T-helper 1 cell (primary cell): ENCODE measurements at regions not wholly inside any gene's neighbourhood (a gene's known extent, or its start where the extent isn't known, plus 50 kb on each side); places are given as distances from the start of the nearest gene placed in this dataset.
A peak's percentile ranks its signal among the peaks of the same experiment; 100 is the strongest.

Experiments used
- DNase-seq, 5 donors: peaks; one replicate each; pipeline ENCODE4 v3.0.0-alpha.2; 2012 to 2020

DNA sequence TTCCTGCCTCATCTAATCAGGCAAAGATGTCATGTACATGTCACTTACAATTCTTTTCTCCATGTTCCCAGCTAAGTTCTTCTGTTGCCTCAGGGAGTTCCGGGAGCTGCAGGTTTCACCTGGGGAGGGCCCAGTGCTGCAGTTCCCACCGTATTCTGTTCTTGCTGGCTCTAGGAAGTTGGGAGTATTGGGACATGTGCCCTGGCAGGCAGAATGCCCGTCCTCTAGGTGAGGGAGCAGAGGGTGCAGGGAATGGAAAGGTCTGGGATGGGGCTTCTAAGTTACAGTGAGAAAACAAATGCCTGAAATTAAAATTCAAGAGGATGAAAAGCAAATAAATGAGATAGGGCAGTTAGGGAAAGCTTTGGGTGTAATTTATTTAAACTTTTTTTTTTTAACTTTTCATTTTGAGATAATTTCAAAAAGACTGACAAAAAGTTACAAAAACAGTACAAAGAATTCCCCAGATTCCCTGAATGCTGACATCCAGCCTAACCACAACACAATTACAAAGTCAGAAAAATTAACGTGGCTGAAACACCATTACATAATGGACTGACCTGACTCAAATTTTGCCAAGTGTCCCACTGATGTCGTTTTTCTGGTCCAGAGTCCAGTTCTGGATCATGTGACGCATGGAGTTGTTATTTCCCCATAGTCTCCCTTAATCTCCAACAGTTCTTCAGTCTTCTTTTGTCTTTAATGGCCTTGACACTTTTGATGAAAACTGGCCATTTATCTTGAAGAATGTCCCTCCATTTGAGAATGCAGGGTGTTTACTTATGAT, 187.2 kb upstream of the MYL2 start:
- no peak for DNase-seq

DNA sequence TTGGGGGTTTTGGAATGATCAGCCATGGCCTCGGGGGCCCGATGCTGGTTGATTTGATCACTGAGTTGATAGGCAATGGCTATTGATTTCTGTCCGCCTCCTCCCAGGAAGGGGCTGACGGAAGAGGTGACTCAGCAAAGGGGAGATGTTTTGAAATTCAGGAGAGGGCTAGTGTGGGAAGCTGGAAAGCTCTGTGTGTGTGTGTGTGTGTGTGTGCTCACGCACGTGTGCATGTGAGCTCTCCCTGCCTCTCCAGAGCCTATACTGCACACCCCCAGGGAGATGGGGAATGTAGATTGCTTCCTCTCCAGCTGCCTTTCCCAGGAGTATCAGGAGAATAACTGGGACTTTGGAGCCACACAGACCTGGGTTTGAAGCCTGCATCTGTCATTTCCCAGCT, 184.9 kb upstream of the MYL2 start:
- DNase-seq = no peak

GRCh38 chr12:111103583-111103982, 183.2 kb upstream of the MYL2 start:
- DNase-seq = no peak

- no peak for DNase-seq
Observed at GRCh38 chr12:111102102-111102739, 181.8 kb upstream of the MYL2 start.

GRCh38 chr12:111101003-111101402, 180.6 kb upstream of the MYL2 start:
- no peak for DNase-seq

GRCh38 chr12:111100554-111100953, 180.2 kb upstream of the MYL2 start:
- DNase-seq = no peak

DNA sequence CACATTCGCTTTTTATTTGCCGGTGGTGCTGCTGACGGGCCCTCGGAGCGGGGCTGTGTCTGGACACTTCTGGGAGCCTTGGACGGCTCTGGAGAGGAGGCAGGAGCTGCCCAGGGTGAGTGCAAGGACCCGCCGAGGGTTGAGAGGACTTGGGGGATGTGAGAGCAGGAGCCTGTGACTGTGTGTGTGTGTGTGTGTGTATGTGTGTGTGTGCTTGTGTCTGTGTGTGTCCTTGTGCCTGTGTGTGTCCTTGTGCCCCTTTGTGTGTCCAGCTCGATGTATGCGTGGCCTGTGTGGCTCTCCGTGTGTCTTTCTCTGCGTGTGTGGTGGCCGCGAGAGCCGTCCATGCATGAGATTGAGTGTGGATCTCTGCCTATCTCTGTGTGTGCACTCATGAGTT, 179.6 kb upstream of the MYL2 start:
- DNase-seq = no peak

GRCh38 chr12:111099186-111099585, 178.8 kb upstream of the MYL2 start:
- no peak for DNase-seq

DNA sequence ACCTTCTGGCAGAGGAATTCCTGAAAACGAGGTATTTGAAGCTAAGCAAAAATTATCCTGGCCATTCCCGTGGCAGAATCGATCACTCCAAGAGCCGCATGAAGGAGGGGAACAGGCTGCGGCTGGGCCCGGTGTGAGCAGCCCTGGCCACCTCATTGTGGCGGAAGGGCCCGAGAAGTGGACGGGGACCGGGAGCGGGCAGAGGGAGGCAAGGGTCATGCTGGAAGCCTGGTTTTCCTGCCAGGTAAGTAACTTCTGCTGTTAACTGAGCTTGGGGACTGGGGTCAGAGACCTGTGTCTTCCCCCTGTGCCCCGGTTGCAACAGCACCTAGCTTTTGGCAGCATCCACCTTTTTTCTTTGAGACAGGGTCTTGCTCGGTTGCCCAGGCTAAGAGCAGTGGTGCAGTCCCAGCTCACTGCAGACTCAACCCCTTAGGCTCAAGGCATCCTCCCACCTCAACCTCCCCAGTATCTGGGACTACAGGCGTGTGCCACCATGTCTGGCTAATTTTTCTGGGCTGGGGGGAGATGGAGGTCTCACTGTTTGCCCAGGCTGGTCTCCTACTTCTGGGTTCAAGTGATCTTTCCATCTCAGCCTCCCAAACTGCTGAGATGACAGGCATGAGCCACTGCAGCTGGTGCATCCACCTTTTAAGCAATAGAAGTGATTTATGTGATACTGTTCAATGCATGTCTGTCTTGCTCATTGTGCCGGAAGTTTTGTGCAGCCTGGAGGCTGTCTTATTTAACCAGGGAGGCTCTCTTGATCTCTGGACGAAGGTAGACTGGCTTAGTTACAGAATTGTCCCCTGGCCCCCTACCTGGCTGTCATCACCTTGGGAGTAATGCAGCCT, 174.0 kb upstream of the MYL2 start:
- no peak for DNase-seq

DNA sequence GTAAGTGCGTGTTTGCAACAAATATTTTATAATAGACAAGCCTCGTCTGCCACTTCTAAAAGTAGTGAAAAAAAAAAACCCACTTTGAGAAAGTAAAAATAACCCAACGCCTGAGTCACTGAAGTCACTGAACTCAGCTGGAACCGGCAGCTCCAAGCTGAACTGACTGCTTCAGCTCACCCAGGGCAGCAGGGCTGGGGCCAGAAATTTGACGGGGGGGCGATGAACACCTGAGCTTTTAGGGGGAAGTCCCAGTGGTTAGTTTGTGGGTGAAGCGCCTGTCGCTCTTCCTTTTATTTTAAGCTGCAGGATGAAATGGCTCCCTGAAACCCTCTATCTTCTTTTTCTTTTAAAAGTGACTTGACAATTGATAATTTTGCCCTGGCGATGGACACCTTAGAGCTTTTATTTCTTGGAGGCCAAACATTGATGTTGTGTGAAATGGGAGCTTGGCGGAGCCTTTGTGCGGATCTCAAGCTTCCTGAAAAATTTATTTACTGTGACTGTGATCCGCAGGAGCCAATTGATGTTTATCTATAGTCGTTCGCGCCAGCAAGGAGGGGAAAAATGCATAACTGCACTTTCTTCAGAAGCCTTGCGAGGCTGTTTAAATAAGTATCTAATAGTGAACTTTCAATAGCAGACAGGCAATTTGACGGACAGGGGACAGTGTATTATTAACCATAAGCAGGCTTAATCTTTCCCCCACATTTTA, 173.2 kb upstream of the MYL2 start:
- DNase-seq = peak in 1 of 5 donors; percentile 8

GRCh38 chr12:111091051-111091450, 170.7 kb upstream of the MYL2 start:
- no peak for DNase-seq

DNA sequence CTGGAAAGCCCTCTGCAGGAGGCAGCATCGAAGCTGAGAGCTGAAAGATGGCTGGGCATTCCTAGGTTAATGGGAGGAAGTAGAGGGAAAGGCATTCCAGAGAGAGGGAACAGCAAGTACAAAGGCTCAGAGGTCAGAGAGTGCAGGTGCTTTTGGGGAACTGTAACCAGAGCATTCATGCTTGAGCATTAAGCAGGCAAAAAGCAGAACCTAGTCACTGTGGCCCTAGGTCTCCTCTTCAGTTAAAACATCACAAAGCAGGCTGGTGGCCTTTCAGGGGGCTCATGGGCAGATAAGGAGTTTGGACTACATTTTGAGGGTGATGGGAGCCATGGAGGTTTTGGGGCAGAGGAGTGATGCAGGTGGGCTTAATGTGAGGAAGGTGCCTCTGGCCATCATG, 169.2 kb upstream of the MYL2 start:
- DNase-seq = no peak

DNA sequence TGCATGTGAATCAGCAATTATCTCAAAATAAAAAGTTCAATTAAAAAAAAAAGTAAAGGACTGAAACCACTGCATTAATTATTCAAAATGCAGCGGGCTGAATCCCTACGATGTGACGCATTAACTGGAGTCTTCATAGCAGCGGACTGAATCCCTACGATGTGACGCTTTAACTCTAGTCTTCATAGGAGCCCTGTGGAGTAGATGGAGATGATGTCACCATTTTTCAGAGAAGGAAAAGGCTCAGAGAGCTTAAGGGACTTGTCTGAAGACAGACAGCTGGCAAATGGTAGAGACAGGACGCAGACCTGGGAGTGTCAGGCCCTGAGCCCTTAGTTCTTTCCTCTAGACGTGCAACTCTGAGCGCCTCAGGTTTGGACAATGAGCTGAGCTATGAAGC, 168.0 kb upstream of the MYL2 start:
- no peak for DNase-seq

DNA sequence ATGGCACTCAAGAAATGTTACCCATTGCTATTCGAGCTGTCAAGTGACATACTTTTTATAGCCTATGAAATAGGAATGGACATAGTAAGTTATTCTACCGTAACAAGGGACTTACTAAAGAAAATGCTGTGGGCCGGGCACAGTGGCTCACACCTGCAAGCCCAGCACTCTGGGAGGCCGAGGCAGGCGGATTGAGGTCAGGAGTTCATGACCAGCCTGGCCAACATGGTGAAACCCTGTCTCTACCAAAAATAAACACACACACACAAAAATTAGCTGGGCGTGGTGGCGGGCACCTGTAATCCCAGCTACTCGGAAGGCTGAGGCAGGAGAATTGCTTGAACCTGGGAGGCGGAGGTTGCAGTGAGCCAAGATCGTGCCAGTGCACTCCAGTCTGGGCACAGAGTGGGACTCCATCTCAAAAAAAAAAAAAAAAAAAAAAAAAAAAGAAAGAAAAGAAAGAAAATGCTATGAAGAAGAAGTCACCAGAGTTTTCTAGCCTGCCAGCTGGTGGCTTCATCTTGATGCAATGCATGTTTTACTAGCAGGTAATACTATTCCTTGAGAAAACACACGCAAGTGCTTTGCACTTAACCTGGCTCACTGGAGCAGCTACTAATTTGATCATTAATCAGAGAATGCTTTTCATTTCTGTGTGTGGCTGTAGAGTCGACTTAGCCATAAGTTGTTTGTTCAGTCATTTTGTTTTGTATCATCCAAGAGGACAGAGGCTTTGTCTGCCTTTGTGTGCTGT, 166.7 kb upstream of the MYL2 start:
- DNase-seq = no peak

DNA sequence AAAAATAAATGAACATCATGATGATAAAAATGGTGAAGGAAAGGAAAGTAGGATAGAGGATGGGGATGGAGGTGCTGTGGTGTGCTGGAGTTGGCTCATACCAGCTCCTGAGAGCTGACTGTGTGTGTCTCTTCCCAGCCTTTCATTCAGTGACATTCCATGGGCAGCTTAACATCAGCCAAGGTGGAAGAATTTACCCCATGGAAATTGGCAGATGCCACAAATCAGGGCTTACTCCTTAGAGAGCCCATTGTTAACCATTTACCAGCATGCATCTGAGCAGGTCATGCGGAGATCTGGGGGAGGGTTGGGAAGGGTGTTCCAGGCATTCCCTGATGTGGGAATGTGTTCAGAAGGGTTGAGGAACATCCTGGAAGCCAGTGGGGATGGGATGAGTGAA, 164.7 kb upstream of the MYL2 start:
- no peak for DNase-seq

DNA sequence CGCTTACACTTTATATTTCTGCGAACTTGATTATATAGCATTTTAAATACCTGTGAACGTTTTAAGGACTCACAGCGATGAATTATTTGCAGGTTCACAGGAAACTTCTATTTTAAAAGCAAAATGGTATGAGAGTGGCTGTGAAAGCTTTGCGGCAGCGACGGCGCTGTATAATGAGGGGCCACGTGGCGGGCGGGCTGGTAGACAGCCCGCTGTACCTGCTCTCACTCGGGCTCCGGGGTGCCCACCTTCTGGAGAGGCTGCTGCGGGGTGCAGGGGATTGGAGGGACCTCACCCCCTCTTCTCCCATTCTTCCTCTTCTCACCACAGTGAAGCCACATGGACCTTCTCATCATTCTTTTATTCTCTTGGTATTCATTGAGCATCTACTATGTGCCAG, 164.2 kb upstream of the MYL2 start:
- no peak for DNase-seq

DNA sequence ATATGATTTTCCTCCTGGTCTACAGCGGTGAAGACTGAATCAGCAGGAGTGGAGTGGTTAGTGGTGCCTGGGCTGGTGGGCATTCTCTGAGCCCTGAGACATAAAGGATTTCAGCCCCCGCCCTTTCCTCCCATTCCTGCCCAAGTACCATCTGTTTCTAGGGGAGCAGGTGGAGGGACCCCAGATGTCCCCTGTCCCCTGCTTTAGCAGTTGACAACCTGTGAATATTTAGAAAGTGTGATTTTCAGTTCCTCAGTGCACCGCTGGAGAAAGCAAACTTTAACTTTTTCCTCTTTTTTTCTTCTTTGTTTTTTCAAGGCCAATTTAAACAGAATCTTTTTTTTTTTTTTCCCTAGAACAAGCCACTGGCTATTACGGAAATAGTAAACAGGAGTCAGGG, 163.8 kb upstream of the MYL2 start:
- DNase-seq = no peak

- no peak for DNase-seq
Observed at GRCh38 chr12:111081600-111081999, 161.2 kb upstream of the MYL2 start.

- DNase-seq = no peak
Observed at GRCh38 chr12:111078731-111079130, 158.4 kb upstream of the MYL2 start.

DNA sequence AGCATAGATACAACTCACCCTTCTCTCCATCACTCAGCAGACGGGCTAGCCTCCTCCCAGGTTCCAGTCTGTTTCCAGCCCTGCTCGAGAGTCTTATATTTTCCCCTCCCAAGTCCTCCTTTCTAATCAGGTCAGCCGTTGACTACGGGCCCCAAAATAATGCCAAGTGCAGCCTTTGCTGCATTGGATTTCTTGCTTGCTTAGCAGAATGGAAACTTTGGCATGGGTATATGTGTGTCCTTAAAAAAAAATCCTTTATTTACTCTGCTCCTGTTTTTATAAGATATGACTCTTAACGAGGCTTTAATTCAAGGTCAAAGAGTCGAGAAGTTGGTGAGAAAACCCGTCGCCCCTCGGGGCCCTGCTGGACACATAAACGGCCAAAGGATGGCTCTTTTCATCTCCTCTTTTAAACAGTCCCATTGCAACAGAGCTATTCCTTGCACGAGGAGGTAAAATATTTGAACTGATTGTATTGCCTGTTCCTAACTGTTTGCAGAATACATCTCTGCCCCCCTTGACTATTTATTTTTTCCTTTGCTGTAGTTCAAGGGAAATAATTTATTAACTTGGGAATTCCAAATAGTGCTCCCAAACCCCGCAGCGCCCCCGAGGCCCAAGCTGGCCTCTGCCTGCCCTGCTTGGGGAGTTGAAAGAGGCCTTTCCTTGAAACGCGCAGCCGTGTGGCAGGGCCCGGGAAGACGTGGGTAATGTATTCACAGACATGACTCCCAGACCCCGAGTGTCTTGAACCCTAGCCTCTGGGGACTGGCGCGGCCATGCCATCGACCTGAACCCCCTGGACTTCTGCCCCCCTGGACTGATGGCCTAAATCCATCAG, 156.5 kb upstream of the MYL2 start:
- DNase-seq = no peak

- no peak for DNase-seq
Observed at GRCh38 chr12:111076199-111076598, 155.8 kb upstream of the MYL2 start.
